ENCODE measurements at regions not wholly inside any gene's neighbourhood (a gene's known extent, or its start where the extent isn't known, plus 50 kb on each side); places are given as distances from the start of the nearest gene placed in this dataset.
"Not testable (repeated sequence)": the region's sequence is repeated elsewhere in the genome, so short reads cannot be mapped to it uniquely, and the experiment has no call there.

GRCh38 chr9:117938896-117939295, 234.7 kb downstream of the TLR4 start:
- DNase-seq (ENCODE audit: low spot score) = no peak

GRCh38 chr9:117944750-117945149, 240.5 kb downstream of the TLR4 start:
- not testable (repeated sequence) for DNase-seq (ENCODE audit: low spot score)

GRCh38 chr9:117945286-117945685, 241.1 kb downstream of the TLR4 start:
- no peak for DNase-seq (ENCODE audit: low spot score)

- DNase-seq (ENCODE audit: low spot score) = no peak
These were observed 246.9 kb downstream of the TLR4 start for GRCh38 chr9:117951127-117951526.

- no peak for DNase-seq (ENCODE audit: low spot score)
These were observed 248.4 kb downstream of the TLR4 start for GRCh38 chr9:117952581-117952980.

- DNase-seq (ENCODE audit: low spot score) = no peak
These were observed 253.1 kb downstream of the TLR4 start for GRCh38 chr9:117957267-117957666.

- DNase-seq (ENCODE audit: low spot score) = no peak
These were observed 254.5 kb downstream of the TLR4 start for GRCh38 chr9:117958726-117959125.

- no peak for DNase-seq (ENCODE audit: low spot score)
These were observed 259.4 kb downstream of the TLR4 start for GRCh38 chr9:117963493-117964090.

- no peak for DNase-seq (ENCODE audit: low spot score)
These were observed 266.3 kb downstream of the TLR4 start for GRCh38 chr9:117970276-117971050.

GRCh38 chr9:117974108-117974507, 269.9 kb downstream of the TLR4 start:
- no peak for DNase-seq (ENCODE audit: low spot score)

- no peak for DNase-seq (ENCODE audit: low spot score)
These were observed 275.7 kb downstream of the TLR4 start for GRCh38 chr9:117979914-117980313.

GRCh38 chr9:117987945-117988344, 283.7 kb downstream of the TLR4 start:
- DNase-seq (ENCODE audit: low spot score) = no peak

- DNase-seq (ENCODE audit: low spot score) = no peak
These were observed 287.8 kb downstream of the TLR4 start for GRCh38 chr9:117992006-117992405.

GRCh38 chr9:118000581-118000980, 296.4 kb downstream of the TLR4 start:
- no peak for DNase-seq (ENCODE audit: low spot score)

- DNase-seq (ENCODE audit: low spot score) = no peak
These were observed 299.0 kb downstream of the TLR4 start for GRCh38 chr9:118003240-118003639.

- no peak for DNase-seq (ENCODE audit: low spot score)
These were observed 304.0 kb downstream of the TLR4 start for GRCh38 chr9:118008246-118008645.

- no peak for DNase-seq (ENCODE audit: low spot score)
These were observed 305.4 kb downstream of the TLR4 start for GRCh38 chr9:118009614-118010013.

GRCh38 chr9:118017607-118018122, 313.5 kb downstream of the TLR4 start:
- no peak for DNase-seq (ENCODE audit: low spot score)

- no peak for DNase-seq (ENCODE audit: low spot score)
These were observed 319.4 kb downstream of the TLR4 start for GRCh38 chr9:118023644-118024043.

- no peak for DNase-seq (ENCODE audit: low spot score)
These were observed 324.0 kb downstream of the TLR4 start for GRCh38 chr9:118028225-118028624.

GRCh38 chr9:118029425-118029824, 325.2 kb downstream of the TLR4 start:
- DNase-seq (ENCODE audit: low spot score) = no peak

- no peak for DNase-seq (ENCODE audit: low spot score)
These were observed 330.5 kb downstream of the TLR4 start for GRCh38 chr9:118034701-118035100.

GRCh38 chr9:118038713-118039112, 334.5 kb downstream of the TLR4 start:
- no peak for DNase-seq (ENCODE audit: low spot score)

GRCh38 chr9:118058227-118058626, 354.0 kb downstream of the TLR4 start:
- DNase-seq (ENCODE audit: low spot score) = no peak

Data from CD4-positive, alpha-beta T cell treated with Interleukin-15 for 4 hours (primary cell).